HG02943 (cell line): ENCODE measurements at regions not wholly inside any gene's neighbourhood (a gene's known extent, or its start where the extent isn't known, plus 50 kb on each side); places are given as distances from the start of the nearest gene placed in this dataset.
"Not testable (repeated sequence)": the region's sequence is repeated elsewhere in the genome, so short reads cannot be mapped to it uniquely, and the experiment has no call there.

Experiments
- ATAC-seq: cut with Tn5 transposase; IDR thresholded peaks from one replicate; pipeline ENCODE4 v1.9.1; 2021; ENCODE audit warnings: mild to moderate bottlenecking, low read depth, moderate library complexity; ENCODE audit not compliant: unreplicated experiment

DNA sequence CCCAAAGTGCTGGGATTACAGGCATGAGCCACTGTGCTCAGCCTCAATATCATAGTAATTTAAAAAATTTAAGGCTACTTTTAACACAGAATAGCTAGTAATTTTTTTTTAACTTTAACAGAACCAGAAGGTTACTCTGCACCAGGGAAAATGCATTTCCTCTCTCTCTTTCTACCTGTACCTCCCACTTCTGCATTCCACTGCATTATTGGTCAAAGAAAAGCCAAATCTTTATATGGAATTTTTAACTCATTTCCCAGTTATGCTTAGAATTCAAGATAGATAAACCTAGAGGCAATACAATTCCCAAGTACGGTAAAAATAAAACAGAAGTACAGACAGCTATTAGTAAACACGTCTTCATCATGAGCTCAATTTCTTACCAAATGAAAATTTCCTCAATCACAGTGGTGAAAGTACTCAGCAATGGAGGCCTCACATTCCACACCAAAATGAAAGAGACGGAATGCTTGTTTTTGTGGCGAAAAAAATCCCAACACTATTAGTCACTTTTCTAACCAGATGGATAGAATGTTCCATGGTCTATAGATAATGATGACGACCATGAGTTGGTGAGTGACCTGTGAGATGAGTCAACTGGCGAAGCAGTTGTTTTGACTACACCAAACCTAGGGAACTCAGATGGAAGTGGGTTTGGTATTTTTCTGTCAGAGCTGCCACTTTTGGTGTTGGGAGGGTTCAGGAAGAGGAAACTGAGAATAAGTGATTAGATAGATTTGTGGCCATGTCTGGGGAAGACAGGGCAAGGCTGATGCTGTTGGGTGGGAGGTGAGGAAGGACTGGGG is 104.7 kb upstream of the SGK1 start:
- ATAC-seq: no peak

GRCh38 chr6:134421501-134421900 is 103.6 kb upstream of the SGK1 start:
- ATAC-seq: no peak

- no peak for ATAC-seq
Observed at GRCh38 chr6:134420614-134421181, 102.8 kb upstream of the SGK1 start.

DNA sequence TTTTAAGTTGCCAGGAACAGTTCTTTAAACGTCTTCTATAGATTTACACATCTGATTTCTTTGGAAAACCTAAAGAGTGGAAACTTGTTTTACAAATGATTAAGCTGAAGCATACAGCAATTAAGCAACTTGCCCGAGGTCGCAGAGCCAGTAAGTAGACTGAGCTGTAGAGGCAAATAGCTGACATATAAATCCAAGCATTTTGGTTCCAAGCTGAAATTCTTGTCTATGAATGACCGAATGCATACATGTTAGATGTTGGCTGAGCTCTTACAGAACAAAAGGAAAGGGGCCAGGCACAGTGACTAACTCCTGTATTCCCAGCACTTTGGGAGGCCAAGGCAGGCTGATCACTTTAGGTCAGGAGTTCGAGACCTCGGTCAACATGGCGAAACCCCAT is 101.8 kb upstream of the SGK1 start:
- ATAC-seq: no peak

DNA sequence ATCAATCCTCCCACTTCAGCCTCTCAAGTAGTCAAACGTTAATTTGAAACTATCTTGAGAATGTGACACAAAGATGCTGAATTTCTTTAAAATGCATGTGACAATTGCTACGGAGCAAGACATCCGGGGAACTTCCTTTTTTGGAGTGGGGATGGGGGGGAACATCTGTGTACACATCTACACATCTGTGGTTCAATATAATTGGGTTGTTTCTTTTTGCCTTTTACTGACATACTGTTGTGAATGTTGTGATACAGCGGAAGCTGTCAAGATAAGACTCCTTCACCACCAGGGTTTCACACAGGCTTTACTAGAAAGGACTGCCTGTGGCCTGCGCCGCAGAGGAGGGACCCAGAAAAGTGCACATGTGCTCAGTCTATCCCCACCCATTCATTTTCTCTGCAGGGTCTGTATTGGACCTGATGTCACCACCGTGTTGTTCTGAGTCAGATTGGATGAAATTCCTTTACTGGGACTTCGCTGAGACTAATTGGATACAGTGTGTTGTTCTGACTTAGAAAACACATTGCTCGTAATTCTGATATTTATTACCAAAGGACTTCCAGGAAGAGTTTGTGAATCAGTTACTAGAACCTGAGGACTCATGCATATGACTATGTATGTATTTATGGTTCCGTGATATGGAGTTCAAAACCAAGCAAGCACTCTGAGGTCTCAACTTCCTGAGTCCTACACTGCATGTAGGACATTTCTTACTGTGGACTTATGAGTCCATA is 98.7 kb upstream of the SGK1 start:
- ATAC-seq: no peak

GRCh38 chr6:134415656-134416055 is 97.7 kb upstream of the SGK1 start:
- ATAC-seq: no peak

DNA sequence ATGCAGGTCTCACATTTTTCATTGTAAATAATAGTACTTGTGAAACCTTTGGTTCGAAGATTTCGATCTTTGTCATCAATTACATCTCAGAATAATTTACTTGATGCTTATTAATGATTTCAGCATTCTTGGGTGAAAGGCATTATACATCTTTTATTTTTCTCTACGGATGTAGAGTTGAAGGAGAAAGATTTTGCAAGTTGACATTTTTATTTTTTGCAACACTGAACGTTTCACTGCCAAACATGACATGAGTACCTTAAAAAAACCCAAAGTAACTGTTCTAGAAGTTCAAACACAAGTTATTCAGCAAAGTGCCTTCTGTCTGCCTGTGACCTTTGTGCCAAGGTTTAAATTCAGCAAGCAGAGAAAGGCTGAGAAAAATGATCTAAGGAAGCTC is 97.3 kb upstream of the SGK1 start:
- ATAC-seq: no peak

DNA sequence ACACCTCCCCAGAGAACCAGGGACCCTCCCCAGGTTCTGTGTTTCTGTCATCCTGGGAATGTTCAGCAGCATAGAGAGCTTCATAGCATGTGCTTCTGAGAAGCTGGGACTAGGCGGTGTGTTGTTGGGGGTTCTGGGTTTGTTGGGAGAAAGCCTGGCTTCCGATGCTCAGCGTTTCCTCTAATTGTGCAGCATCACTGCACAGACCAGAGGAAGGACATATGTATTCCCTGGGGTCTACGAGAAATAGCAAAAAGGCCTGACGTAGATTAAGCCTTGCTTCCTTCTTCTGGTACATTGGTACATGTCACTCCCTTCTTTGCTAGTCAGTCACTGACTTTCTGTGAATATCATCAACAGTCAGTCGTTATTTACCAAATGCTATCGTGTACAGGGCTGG is 96.9 kb upstream of the SGK1 start:
- ATAC-seq: no peak

DNA sequence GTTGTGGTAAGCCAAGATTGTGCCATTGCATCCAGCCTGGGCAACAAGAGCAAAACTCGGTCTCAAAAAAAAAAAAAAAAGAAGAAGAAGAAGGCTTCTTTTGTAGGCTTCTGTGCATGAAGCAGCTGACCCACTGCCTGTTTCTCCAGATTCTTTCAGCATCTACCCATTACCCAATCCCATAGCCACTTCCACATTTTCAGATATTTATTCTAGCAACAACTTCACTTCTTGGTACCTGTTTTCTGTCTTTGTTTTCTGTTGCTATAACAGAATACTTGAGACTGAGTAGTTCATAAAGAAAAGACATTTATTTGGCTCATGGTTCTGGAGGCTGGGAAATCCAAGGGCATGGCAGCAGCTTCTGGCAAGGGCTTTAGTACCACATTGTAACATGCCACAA is 95.3 kb upstream of the SGK1 start:
- no peak for ATAC-seq

DNA sequence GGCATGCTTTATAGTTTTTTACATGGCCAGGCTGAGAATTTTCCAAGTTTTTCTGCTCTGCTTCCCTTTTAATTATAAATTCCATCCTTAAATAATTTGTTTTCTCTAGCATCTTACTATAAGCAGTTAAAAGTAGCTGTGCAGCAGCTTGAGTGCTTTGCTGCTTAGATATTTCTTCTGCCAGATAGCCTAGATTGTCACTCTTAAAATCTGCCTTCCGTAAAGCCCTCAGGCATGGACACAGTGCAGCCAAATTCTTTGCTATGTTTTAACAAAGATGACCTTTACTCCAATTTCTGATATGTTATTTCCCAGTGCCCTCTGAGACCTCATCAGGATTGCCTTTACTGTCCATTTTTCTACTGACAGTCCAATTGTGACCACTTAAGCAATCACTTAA is 92.6 kb upstream of the SGK1 start:
- no peak for ATAC-seq

DNA sequence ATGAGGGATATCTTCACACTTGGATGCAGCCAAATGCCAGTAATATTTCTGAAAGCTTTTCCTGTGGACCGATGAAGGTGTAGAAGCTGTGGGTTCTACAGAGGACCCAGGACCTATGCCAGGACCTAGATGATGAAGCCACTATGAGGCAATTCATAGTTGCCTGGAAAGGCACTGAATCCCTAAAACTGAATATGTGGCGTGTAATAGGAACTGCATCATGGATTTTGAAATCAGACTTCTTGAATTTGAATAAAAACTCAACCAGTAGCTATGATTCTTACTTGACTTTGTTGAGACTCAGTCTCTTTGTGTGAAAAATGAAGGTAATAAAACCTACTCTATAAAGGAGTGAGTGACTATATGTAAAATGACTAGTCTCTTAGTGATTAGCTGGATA is 89.9 kb upstream of the SGK1 start:
- ATAC-seq: no peak

DNA sequence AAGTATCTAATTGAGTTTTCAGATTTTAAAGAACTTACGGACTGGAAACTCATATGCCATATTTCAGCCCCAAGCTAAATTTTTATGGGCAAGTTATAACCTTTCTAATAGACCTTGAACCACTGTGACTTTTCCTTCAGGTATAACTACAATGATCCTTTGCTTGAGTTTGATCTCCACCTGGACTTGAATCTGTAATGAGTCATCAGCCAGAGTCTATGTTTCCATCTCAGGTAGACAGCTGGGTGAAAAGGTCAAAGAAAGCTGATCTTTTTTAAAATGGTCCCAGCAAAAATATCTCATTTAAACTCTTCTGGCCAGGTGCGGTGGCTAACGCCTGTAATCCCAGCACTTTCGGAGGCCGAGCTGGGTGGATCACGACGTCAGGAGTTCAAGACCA is 88.4 kb upstream of the SGK1 start:
- ATAC-seq: no peak

- ATAC-seq: no peak
Observed at GRCh38 chr6:134405386-134406087, 87.6 kb upstream of the SGK1 start.

DNA sequence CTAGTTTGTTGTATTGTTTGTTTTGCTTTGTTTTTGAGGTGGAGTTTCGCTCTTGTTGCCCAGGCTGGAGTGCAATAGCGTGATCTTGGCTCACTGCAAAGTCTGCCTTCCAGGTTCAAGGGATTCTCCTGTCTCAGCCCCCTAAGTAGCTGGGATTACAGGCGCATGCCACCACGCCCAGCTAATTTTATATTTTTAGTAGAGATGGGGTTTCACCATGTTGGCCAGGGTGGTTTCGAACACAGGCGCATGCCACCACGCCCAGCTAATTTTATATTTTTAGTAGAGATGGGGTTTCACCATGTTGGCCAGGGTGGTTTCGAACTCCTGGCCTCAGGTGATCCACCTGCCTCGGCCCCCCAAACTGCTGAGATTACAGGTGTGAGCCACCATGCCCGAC is 85.4 kb upstream of the SGK1 start:
- not testable (repeated sequence) for ATAC-seq

GRCh38 chr6:134402372-134402984 is 84.6 kb upstream of the SGK1 start:
- no peak for ATAC-seq

GRCh38 chr6:134400941-134401340 is 83.0 kb upstream of the SGK1 start:
- ATAC-seq: no peak

GRCh38 chr6:134398453-134398852 is 80.5 kb upstream of the SGK1 start:
- no peak for ATAC-seq

DNA sequence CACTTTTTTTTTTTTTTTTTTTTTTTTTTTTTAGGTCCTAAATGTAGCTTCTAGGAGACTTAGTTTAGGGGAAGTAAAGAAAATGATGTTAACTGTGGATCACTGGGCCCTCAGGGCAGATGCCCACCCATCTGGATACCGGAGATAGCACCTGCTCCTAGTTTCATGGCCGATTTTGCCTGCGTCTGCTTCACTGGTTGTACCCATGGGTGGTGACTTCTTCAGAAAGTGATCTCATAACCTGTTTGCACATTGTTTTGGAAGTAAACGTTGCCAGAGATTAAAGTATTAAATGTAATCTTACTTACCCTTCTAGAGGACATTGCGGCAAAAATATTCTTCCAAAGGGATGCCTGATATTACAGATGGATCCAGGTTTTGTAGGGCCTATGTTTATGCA is 79.8 kb upstream of the SGK1 start:
- no peak for ATAC-seq

- ATAC-seq: no peak
Observed at GRCh38 chr6:134394905-134395304, 77.0 kb upstream of the SGK1 start.

DNA sequence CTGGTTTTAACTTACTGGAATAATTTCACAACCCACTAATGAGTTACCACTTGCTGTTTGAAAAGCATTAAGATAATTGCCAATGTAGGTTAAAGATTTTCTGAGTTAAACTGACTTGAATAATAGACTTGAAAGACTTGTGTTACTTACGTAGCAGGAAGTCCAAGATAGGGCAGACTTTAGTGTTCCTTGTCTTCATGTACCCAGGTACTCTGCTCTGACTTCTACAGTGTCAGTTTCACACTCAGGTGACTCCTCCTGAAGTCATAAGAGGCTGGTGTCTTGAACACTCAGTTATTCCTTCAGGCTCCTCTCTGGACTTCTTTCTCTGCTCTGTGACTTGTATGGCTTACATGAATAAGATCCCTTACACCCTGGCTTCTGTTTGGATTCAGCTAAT is 76.3 kb upstream of the SGK1 start:
- ATAC-seq: no peak

DNA sequence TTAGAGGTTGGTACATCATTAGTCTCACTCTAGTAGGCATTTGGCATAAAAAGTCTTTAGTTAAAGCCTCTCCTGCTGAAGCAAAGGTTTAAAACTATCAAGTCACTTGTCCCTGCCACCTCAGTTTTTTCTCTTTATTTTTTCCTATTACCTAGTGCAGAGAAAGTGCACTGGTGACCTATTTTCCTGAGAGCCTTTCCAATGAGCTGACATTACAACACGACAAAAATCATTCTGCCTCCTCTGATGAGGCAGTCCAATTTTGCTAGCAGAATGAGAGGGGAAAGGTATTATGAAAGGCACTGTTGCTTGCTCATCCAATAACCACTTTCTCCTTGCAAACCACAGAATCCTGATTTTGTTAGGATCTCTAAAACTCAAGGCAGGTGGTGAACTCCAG is 73.3 kb upstream of the SGK1 start:
- no peak for ATAC-seq
